IMR-90 (cell line): ENCODE measurements at regions not wholly inside any gene's neighbourhood (a gene's known extent, or its start where the extent isn't known, plus 50 kb on each side); places are given as distances from the start of the nearest gene placed in this dataset.

Experiments used
- ATAC-seq: fragments of 200-7000 bp; cut with Tn5 transposase; 2 replicates; pipeline ENCODE4 v1.9.1; 2020; ENCODE audit warnings: low read depth, mild to moderate bottlenecking, moderate library complexity
- BruUV-seq: library from RNA; stranded (reverse); fragments of 400-500 nt; replicated peaks from 2 replicates; lab custom pipeline; 2021; lab: Mats Ljungman, UMichigan
- CTCF ChIA-PET: fragments of 300-600 bp; formaldehyde crosslinking; extraction: SDS; loops from one replicate; lab custom pipeline; 2021; ENCODE audit warnings: antibody characterized with exemption; lab: Yijun Ruan, JAX
- POLR2A ChIA-PET: fragments of 300-600 bp; sonication (Branson Sonifier 250); formaldehyde crosslinking; loops from one replicate; lab custom pipeline; 2022; ENCODE audit warnings: antibody characterized with exemption; ENCODE audit not compliant: unreplicated experiment; lab: Charles Lee
- DNase-seq: peaks from one replicate; pipeline ENCODE4 v3.0.0; 2013
- H2AFZ ChIP-seq: replicated peaks from 2 replicates; pipeline ENCODE3; 2013; ENCODE audit warnings: low read length, mild to moderate bottlenecking; ENCODE audit not compliant: poor library complexity
- H2AK5ac ChIP-seq: 2 replicates; pipeline ENCODE4 v1.6.1; 2013; ENCODE audit warnings: low read depth, low read length, inconsistent platforms
- H2AK9ac ChIP-seq: replicated peaks from 2 replicates; pipeline ENCODE3; 2013; ENCODE audit warnings: mild to moderate bottlenecking, low read depth, low read length, moderate library complexity; ENCODE audit not compliant: poor library complexity
- H2BK120ac ChIP-seq: 2 replicates; pipeline ENCODE4 v1.6.1; 2013; ENCODE audit warnings: low read depth, low read length, inconsistent platforms
- H2BK15ac ChIP-seq: 3 replicates; pipeline ENCODE4 v1.6.1; 2013; ENCODE audit warnings: low read depth, low read length, inconsistent platforms
- H2BK20ac ChIP-seq: 2 replicates; pipeline ENCODE4 v1.6.1; 2013; ENCODE audit warnings: low read depth, mild to moderate bottlenecking, inconsistent platforms, low read length, moderate library complexity
- H2BK5ac ChIP-seq: 2 replicates; pipeline ENCODE4 v1.6.1; 2013; ENCODE audit warnings: mild to moderate bottlenecking, low read depth, low read length, inconsistent platforms; ENCODE audit not compliant: poor library complexity, severe bottlenecking
- H3K14ac ChIP-seq: replicated peaks from 2 replicates; pipeline ENCODE4 v1.6.1; 2013; ENCODE audit warnings: low read depth, low read length, inconsistent platforms
- H3K18ac ChIP-seq: 2 replicates; pipeline ENCODE4 v1.6.1; 2013; ENCODE audit warnings: low read depth, low read length, control low read depth
- H3K23ac ChIP-seq: 2 replicates; pipeline ENCODE4 v1.6.1; 2013; ENCODE audit warnings: low read depth, low read length, inconsistent platforms
- H3K27ac ChIP-seq: 2 replicates; pipeline ENCODE4 v1.5.1; 2013; ENCODE audit warnings: mild to moderate bottlenecking, control low read depth, low read length; ENCODE audit not compliant: insufficient read depth
- H3K27me3 ChIP-seq: 2 replicates; pipeline ENCODE4 v1.6.1; 2013; ENCODE audit warnings: low read length; ENCODE audit not compliant: control insufficient read depth, insufficient read depth
- H3K36me3 ChIP-seq: 2 replicates; pipeline ENCODE4 v1.6.1; 2013; ENCODE audit warnings: low read length, mixed read lengths; ENCODE audit not compliant: control insufficient read depth, insufficient read depth
- H3K4ac ChIP-seq: 2 replicates; pipeline ENCODE4 v1.6.1; 2013; ENCODE audit warnings: low read depth, low read length, inconsistent platforms
- H3K4me1 ChIP-seq: 2 replicates; pipeline ENCODE4 v1.6.1; 2013; ENCODE audit warnings: low read length, mixed read lengths; ENCODE audit not compliant: control insufficient read depth, insufficient read depth
- H3K4me2 ChIP-seq: 2 replicates; pipeline ENCODE4 v1.6.1; 2013; ENCODE audit warnings: low read depth, mild to moderate bottlenecking, control low read depth, low read length, moderate library complexity
- H3K4me3 ChIP-seq: 2 replicates; pipeline ENCODE4 v1.5.1; 2013; ENCODE audit warnings: low read depth, mild to moderate bottlenecking, control low read depth, low read length, moderate library complexity; ENCODE audit not compliant: insufficient read depth
- H3K56ac ChIP-seq: 2 replicates; pipeline ENCODE4 v1.6.1; 2013; ENCODE audit warnings: low read length, inconsistent platforms; ENCODE audit not compliant: insufficient read depth; ENCODE audit errors: extremely low read depth
- H3K79me1 ChIP-seq, 2 experiments: 2 replicates each; pipeline ENCODE4 v1.6.1; 2013; ENCODE audit warnings: low read length in 2 of 2, inconsistent platforms in 1 of 2, low read depth in 1 of 2
- H3K9ac ChIP-seq: 2 replicates; pipeline ENCODE4 v1.6.1; 2013; ENCODE audit warnings: low read depth, low read length, control low read depth
- H3K9me1 ChIP-seq: 2 replicates; pipeline ENCODE4 v1.6.1; 2013; ENCODE audit warnings: low read length, inconsistent platforms; ENCODE audit not compliant: insufficient read depth
- H3K9me3 ChIP-seq: 2 replicates; pipeline ENCODE4 v1.6.1; 2013; ENCODE audit warnings: low read length; ENCODE audit not compliant: control insufficient read depth, insufficient read depth
- H4K20me1 ChIP-seq: 2 replicates; pipeline ENCODE4 v1.6.1; 2013; ENCODE audit warnings: low read length, inconsistent platforms; ENCODE audit not compliant: insufficient read depth
- H4K5ac ChIP-seq: 2 replicates; pipeline ENCODE4 v1.6.1; 2013; ENCODE audit warnings: mild to moderate bottlenecking, low read depth, low read length, control low read depth
- H4K8ac ChIP-seq, 2 experiments: 2 replicates each; pipeline ENCODE4 v1.6.1; 2013; ENCODE audit warnings: low read depth in 2 of 2, low read length in 2 of 2, control low read depth in 1 of 2, inconsistent platforms in 1 of 2
- H4K91ac ChIP-seq: 2 replicates; pipeline ENCODE4 v1.6.1; 2013; ENCODE audit warnings: low read depth, low read length, inconsistent platforms; ENCODE audit not compliant: insufficient read depth
- BHLHE40 ChIP-seq: fragments of 150-350 bp; IDR thresholded peaks from 2 replicates; pipeline ENCODE4 v1.6.1; 2016; ENCODE audit warnings: mild to moderate bottlenecking, low read depth, low read length
- CEBPB ChIP-seq: IDR thresholded peaks from 2 replicates; pipeline ENCODE4 v1.6.1; 2012; ENCODE audit warnings: low read depth, low read length, improper control_type of control experiment
- CHD1 ChIP-seq: IDR thresholded peaks from 2 replicates; pipeline ENCODE4 v1.6.1; 2012; ENCODE audit warnings: low read depth, low read length, improper control_type of control experiment
- ELK1 ChIP-seq: fragments of 150-350 bp; IDR thresholded peaks from 2 replicates; pipeline ENCODE4 v1.6.1; 2016; ENCODE audit warnings: low read depth, mild to moderate bottlenecking, low read length, moderate library complexity, borderline replicate concordance
- FOS ChIP-seq: fragments of 150-350 bp; IDR thresholded peaks from 2 replicates; pipeline ENCODE4 v1.6.1; 2016; ENCODE audit warnings: low read depth, low read length
- MAFK ChIP-seq: IDR thresholded peaks from 2 replicates; pipeline ENCODE4 v1.6.1; 2012; ENCODE audit warnings: low read depth, low read length, improper control_type of control experiment
- MAZ ChIP-seq: IDR thresholded peaks from 2 replicates; pipeline ENCODE4 v1.6.1; 2012; ENCODE audit warnings: low read depth, mild to moderate bottlenecking, low read length, improper control_type of control experiment, moderate library complexity, borderline replicate concordance
- MXI1 ChIP-seq: IDR thresholded peaks from 2 replicates; pipeline ENCODE4 v1.6.1; 2012; ENCODE audit warnings: low read depth, mild to moderate bottlenecking, low read length, moderate library complexity, borderline replicate concordance
- NFE2L2 ChIP-seq: fragments of 150-350 bp; IDR thresholded peaks from 2 replicates; pipeline ENCODE4 v1.6.1; 2016; ENCODE audit warnings: low read depth, mild to moderate bottlenecking, low read length
- POLR2A ChIP-seq: IDR thresholded peaks from 2 replicates; pipeline ENCODE4 v1.6.1; 2012; ENCODE audit warnings: mild to moderate bottlenecking, low read depth, low read length
- RAD21 ChIP-seq: IDR thresholded peaks from 2 replicates; pipeline ENCODE4 v1.6.1; 2012; ENCODE audit warnings: low read length, improper control_type of control experiment
- RCOR1 ChIP-seq: IDR thresholded peaks from 2 replicates; pipeline ENCODE4 v1.6.1; 2012; ENCODE audit warnings: mild to moderate bottlenecking, low read length, improper control_type of control experiment; ENCODE audit not compliant: insufficient replicate concordance
- RFX5 ChIP-seq: IDR thresholded peaks from 2 replicates; pipeline ENCODE4 v1.8.0; 2012; ENCODE audit warnings: low read depth, mild to moderate bottlenecking, low read length, moderate library complexity
- SMC3 ChIP-seq: fragments of 150-350 bp; IDR thresholded peaks from 2 replicates; pipeline ENCODE4 v1.6.1; 2016; ENCODE audit warnings: low read depth, mild to moderate bottlenecking, antibody characterized with exemption, low read length, moderate library complexity
- WGBS, 2 experiments: methylation state at CpG; one replicate each; pipeline versions ENCODE4 v1.1.5 to v1.1.7; 2013; ENCODE audit warnings: missing lambda C conversion rate in 2 of 2; ENCODE audit not compliant: insufficient read length in 1 of 2; ENCODE audit errors: extremely low coverage in 2 of 2; 5-methylcytosine and 5-hydroxymethylcytosine counted together
- dilution Hi-C: fragments of 300-500 bp; cut with HindIII; formaldehyde crosslinking; loops from one replicate; pipeline ENCODE4 v1.14.3; 2018; ENCODE audit warnings: low sequenced_read_pairs; ENCODE audit not compliant: unreplicated experiment
- in situ Hi-C: fragments of 300-500 bp; cut with MboI; formaldehyde crosslinking; loops from 3 replicates; pipeline ENCODE4 v1.14.3; 2019; ENCODE audit warnings: low sequenced_read_pairs, inconsistent platforms, mixed read lengths
- intact Hi-C: fragments of 100-400 bp; cut with micrococcal nuclease; formaldehyde crosslinking; loops from 2 replicates; pipeline ENCODE4 v1.10.0; 2022
- TF ChIP-seq, protein P1 (sequence below): conservative IDR thresholded peaks from 2 replicates; pipeline ENCODE4 v1.5.1; 2012; ENCODE audit warnings: mild to moderate bottlenecking, low read depth, low read length, improper control_type of control experiment
- TF ChIP-seq, protein P2 (sequence below): fragments of 150-350 bp; IDR thresholded peaks from 2 replicates; pipeline ENCODE4 v1.6.1; 2017; ENCODE audit warnings: mild to moderate bottlenecking, antibody characterized with exemption, low read length, low read depth

DNA sequence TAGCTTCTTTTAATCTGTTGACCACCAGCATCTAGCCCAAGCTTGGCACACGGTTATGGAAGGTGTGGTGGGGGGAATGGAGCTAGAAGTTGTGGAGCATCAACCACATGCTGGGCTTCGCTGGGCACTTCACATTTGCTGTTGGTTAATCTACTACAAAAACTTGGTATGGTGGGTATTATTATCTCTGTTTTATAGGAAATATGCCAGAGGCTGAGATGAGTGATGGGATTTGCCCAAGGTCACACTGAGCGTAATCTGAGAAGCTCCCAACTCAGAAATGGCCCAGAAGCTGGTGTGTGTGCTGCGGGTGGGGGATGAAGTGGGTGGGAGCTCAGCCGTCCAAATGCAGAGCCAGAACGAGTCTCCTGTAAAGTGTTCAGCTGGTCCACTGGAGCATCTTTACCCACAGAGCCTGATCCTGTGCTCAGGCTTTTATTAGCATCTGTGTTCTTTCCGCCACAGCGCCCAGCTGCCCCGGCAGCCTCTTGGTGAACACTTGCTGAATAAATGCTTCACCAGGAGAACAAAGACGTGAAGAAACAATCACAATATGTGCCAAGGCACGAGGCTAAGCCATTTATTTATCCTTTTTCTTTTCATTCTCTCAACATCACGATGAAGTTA is 98.6 kb upstream of the JUN start:
- Histone ChIP-seq H3K9me1 (peaks cover 8% of the 10 kb centered on the region; the same call in 1 of the 2 replicates), H3K4me1 (peaks cover 12% of the 10 kb centered on the region), H3K27ac (no peak overlapping the region; the same call in 1 of the 2 replicates), H3K36me3 (no peaks in the 10 kb centered on the region), H2AK9ac (peak overlapping the region; percentile 19), H3K4me3 (no peak overlapping the region), H3K14ac (peak overlapping the region; percentile 78), H3K9ac (no peak overlapping the region), H2BK5ac (peak overlapping the region; percentile 32), H2BK20ac (peak overlapping the region; percentile 88; the same call in 1 of the 2 replicates), H4K20me1 (no peaks in the 10 kb centered on the region), H4K91ac (peak overlapping the region; percentile 83), H4K8ac (peak overlapping the region; percentile 45 to 89), H2AFZ (no peak overlapping the region), H3K23ac (no peak overlapping the region; the same call in 1 of the 2 replicates), H3K18ac (no peak overlapping the region), H3K9me3 (no peaks in the 10 kb centered on the region), H4K5ac (no peak overlapping the region), H3K56ac (peak overlapping the region; percentile 44; the same call in 1 of the 2 replicates), H2BK15ac (peak overlapping the region; percentile 52; the same call in 2 of the 3 replicates), H2AK5ac (peak overlapping the region; percentile 87), H2BK120ac (peak overlapping the region; percentile 90), H3K4me2 (no peak overlapping the region), H3K79me1 (no peaks in the 10 kb centered on the region), H3K27me3 (no peaks in the 10 kb centered on the region), H3K4ac (peak overlapping the region; percentile 90; the same call in 1 of the 2 replicates)
- no peak for ATAC-seq
- no TSS peak for BruUV-seq
- intact Hi-C loops, result no loop called here
- WGBS, 2 experiments, result no CpG with 5 or more reads among the region's 12 CpGs
- CTCF ChIA-PET, result no interaction called here
- TF ChIP-seq NFE2L2, result no peak
- TF ChIP-seq SMC3, result no peak
- no peak for TF ChIP-seq ELK1
- no peak for TF ChIP-seq CHD1
- TF ChIP-seq MAZ, result no peak
- TF ChIP-seq, protein P1, sequence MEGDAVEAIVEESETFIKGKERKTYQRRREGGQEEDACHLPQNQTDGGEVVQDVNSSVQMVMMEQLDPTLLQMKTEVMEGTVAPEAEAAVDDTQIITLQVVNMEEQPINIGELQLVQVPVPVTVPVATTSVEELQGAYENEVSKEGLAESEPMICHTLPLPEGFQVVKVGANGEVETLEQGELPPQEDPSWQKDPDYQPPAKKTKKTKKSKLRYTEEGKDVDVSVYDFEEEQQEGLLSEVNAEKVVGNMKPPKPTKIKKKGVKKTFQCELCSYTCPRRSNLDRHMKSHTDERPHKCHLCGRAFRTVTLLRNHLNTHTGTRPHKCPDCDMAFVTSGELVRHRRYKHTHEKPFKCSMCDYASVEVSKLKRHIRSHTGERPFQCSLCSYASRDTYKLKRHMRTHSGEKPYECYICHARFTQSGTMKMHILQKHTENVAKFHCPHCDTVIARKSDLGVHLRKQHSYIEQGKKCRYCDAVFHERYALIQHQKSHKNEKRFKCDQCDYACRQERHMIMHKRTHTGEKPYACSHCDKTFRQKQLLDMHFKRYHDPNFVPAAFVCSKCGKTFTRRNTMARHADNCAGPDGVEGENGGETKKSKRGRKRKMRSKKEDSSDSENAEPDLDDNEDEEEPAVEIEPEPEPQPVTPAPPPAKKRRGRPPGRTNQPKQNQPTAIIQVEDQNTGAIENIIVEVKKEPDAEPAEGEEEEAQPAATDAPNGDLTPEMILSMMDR, result no peak
- TF ChIP-seq, protein P2, sequence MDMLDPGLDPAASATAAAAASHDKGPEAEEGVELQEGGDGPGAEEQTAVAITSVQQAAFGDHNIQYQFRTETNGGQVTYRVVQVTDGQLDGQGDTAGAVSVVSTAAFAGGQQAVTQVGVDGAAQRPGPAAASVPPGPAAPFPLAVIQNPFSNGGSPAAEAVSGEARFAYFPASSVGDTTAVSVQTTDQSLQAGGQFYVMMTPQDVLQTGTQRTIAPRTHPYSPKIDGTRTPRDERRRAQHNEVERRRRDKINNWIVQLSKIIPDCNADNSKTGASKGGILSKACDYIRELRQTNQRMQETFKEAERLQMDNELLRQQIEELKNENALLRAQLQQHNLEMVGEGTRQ, result no peak
- TF ChIP-seq BHLHE40, result no peak
- no peak for TF ChIP-seq RAD21
- no peak for TF ChIP-seq MAFK
- TF ChIP-seq FOS, result no peak
- TF ChIP-seq POLR2A, result no peak
- no peak for TF ChIP-seq RFX5
- TF ChIP-seq CEBPB, result no peak
- no peak for TF ChIP-seq MXI1
- no peak for TF ChIP-seq RCOR1
- in situ Hi-C loops, result no loop called here
- POLR2A ChIA-PET, result no interaction called here
- DNase-seq, result no peak
- dilution Hi-C loops, result no loop called here
